GM15510 (cell line): ENCODE measurements at regions not wholly inside any gene's neighbourhood (a gene's known extent, or its start where the extent isn't known, plus 50 kb on each side); places are given as distances from the start of the nearest gene placed in this dataset.

Experiments
- POLR2A ChIP-seq: IDR thresholded peaks from 3 replicates; pipeline ENCODE4 v1.6.1; 2011; ENCODE audit warnings: borderline replicate concordance; ENCODE audit not compliant: insufficient read length; ENCODE audit errors: extremely low read depth

- TF ChIP-seq POLR2A: no peak
Observed at GRCh38 chr16:85229869-85230462, 117.7 kb upstream of the CIBAR2 start.

- TF ChIP-seq POLR2A: no peak
Observed at GRCh38 chr16:85231959-85232358, 119.7 kb upstream of the CIBAR2 start.

GRCh38 chr16:85232369-85233142 is 120.3 kb upstream of the CIBAR2 start:
- TF ChIP-seq POLR2A: no peak

GRCh38 chr16:85233516-85233915 is 121.2 kb upstream of the CIBAR2 start:
- TF ChIP-seq POLR2A: no peak

GRCh38 chr16:85234310-85235204 is 122.3 kb upstream of the CIBAR2 start:
- TF ChIP-seq POLR2A: no peak

GRCh38 chr16:85235991-85236817 is 123.9 kb upstream of the CIBAR2 start:
- TF ChIP-seq POLR2A: no peak

- no peak for TF ChIP-seq POLR2A
Observed at GRCh38 chr16:85236818-85237150, 124.5 kb upstream of the CIBAR2 start.

- TF ChIP-seq POLR2A: no peak
Observed at GRCh38 chr16:85237817-85238216, 125.5 kb upstream of the CIBAR2 start.

GRCh38 chr16:85238233-85238647 is 126.0 kb upstream of the CIBAR2 start:
- TF ChIP-seq POLR2A: no peak

GRCh38 chr16:85239239-85239638 is 127.0 kb upstream of the CIBAR2 start:
- no peak for TF ChIP-seq POLR2A

- no peak for TF ChIP-seq POLR2A
Observed at GRCh38 chr16:85239871-85240270, 127.6 kb upstream of the CIBAR2 start.

GRCh38 chr16:85240982-85241924 is 129.0 kb upstream of the CIBAR2 start:
- no peak for TF ChIP-seq POLR2A

- TF ChIP-seq POLR2A: no peak
Observed at GRCh38 chr16:85242140-85242539, 129.9 kb upstream of the CIBAR2 start.

GRCh38 chr16:85243308-85243707 is 131.0 kb upstream of the CIBAR2 start:
- TF ChIP-seq POLR2A: no peak
